Urothelium cell line (cell line): ENCODE measurements at regions not wholly inside any gene's neighbourhood (a gene's known extent, or its start where the extent isn't known, plus 50 kb on each side); places are given as distances from the start of the nearest gene placed in this dataset.
"Not testable (repeated sequence)": the region's sequence is repeated elsewhere in the genome, so short reads cannot be mapped to it uniquely, and the experiment has no call there.

Experiments
- DNase-seq: peaks from one replicate; pipeline ENCODE4 v3.0.0; 2011; ENCODE audit warnings: low spot score, mixed read lengths
- FAIRE-seq: peaks from 2 replicates; lab custom pipeline; 2011; peaks lifted over from hg19 to GRCh38; lab: Jason Lieb, UNC

- DNase-seq (no peak), FAIRE-seq (no peak)
These were observed 782.8 kb downstream of the BCL11A start for GRCh38 chr2:59770651-59771050.

DNA sequence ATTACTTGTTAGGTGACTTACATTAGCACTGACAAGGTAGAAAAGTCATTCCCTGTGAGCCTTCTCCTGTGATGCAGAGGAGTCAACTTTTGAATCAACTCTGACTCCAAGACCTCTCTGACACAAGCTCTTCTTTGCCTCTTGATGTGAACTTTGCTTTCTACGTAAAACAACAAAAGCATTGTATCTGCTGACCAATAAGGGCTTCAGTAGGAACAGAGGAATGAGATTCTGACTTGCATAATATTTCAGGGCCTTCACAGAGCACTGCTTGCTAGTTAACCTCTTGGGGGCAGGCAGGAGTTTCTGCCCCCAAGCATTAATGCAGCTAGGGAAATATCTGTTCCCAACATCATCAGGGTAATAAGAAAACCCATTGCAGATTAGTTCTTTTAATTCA, 791.5 kb downstream of the BCL11A start:
- DNase-seq (no peak), FAIRE-seq (no peak)

DNA sequence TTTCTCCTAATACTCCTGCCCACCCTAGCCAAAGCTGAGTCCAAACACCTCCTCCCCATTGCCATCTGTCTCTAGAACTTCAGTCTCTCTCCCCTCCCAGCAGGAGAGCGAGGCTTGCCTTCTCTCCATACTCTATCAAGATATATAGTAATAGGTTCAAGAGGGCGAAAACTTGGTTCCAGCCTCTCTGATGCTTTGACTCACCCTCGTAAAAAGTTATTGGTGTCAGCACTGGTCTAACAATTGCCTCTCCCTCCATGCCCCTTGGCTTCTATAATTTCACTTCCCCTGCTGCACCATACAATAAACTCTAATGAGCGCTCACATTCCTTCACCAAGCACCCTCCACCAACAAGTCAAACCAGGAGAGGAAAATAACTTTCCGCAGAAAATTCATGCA, 797.3 kb downstream of the BCL11A start:
- DNase-seq, result no peak
- no peak for FAIRE-seq

- FAIRE-seq, result no peak
- DNase-seq, result no peak
These were observed 799.3 kb downstream of the BCL11A start for GRCh38 chr2:59754011-59754735.

- DNase-seq, result no peak
- FAIRE-seq, result no peak
These were observed 800.9 kb downstream of the BCL11A start for GRCh38 chr2:59752512-59752911.

- DNase-seq (no peak), FAIRE-seq (no peak)
These were observed 801.4 kb downstream of the BCL11A start for GRCh38 chr2:59752071-59752470.

- not testable (repeated sequence) for DNase-seq, FAIRE-seq
These were observed 802.2 kb downstream of the BCL11A start for GRCh38 chr2:59751214-59751613.

DNA sequence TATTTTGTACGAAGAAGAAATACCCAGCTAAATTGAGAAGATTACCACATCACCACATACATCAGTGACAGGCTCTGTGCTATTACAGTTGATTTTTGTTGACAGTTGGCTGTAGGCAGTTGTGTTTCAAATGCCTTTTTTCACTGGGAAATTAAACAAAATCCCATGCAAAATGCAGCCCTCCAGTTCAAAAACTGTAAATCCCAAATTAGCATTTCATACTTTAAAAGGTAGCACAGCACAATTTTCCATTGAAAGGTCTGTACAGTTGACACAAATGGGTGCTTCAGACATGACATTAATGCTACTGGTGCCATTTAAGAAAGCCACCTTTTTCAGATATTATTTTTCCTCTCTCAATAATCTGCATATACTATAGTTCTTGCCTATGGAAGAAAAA, 807.2 kb downstream of the BCL11A start:
- FAIRE-seq (no peak), DNase-seq (no peak)

- FAIRE-seq (no peak), DNase-seq (no peak)
These were observed 808.4 kb downstream of the BCL11A start for GRCh38 chr2:59745085-59745484.

DNA sequence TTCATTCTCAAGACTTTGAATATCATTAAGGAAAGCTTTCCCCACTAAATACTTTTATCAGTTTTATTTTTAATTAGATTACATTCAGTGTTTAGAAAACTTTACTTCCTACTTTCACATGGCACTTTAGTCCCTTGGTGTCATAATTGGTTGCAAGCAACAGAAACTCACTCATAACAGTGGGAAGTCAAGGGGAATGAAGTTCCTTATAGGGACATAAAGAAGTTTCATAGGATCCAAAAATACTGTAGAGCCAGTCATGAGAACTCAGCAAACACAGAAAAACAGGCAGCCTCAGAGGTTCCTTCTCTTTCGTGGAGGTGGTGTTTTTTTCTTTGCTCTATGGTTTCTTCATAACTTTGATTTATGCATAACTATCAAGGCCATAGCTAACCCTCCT, 809.0 kb downstream of the BCL11A start:
- DNase-seq (no peak), FAIRE-seq (no peak)

DNA sequence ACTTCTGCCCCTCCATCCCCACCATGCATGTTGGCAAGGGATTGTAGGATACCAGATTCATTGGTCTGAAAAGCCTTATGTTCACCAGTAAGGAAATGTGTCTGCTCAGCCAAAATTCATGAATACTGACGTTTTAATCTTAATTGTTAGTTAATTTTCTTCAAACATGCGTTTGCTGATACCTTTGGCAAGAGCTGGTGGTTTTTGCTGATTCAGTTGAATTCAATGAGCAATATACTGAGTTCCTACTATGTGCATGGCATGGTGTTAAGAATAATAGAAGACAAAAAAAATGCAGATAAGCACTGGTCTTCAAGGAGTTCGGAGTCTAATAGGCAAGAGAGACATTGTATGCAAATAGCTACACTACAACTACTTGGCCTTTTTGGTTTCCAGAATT, 811.6 kb downstream of the BCL11A start:
- DNase-seq (no peak), FAIRE-seq (no peak)

GRCh38 chr2:59739166-59739565, 814.3 kb downstream of the BCL11A start:
- FAIRE-seq, result no peak
- DNase-seq, result no peak

DNA sequence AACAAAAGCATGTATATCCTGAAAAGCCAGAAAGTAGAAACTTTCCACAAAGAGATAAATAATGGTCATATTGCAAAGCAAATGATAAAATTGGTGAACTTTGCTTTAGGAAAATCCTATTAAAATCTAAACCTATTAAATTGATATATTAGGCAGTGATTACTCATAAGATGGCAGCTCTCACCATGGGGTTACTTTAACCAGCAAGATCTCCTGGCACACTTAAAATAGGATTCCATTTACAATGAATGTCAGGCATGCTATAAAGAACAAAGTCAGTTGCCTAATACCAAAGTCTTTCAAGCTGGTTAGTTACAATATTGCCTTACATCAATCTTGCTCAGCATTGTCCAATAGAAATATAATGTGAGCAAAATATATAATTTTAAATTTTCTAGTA, 816.2 kb downstream of the BCL11A start:
- no peak for DNase-seq
- FAIRE-seq, result no peak

DNA sequence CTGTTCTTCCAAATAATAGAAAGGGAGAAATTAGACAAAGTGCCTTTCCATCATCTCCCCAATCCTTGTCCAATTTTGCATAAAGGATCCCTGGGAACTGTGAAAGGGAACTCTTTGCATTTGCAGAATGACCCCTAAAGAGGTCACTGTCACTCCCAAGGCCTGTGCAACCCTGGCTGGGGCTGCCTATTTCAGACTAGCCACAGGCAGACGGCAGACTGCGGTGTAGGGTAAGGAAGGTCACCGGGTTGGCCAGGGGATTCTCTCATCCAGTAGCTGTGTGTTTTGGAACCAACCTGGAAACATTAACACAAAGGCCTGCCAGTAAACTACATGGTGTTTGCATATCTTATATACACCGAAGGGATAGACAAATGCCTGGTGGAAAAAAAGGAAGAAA, 818.7 kb downstream of the BCL11A start:
- FAIRE-seq, result no peak
- no peak for DNase-seq

GRCh38 chr2:59733970-59734369, 819.5 kb downstream of the BCL11A start:
- FAIRE-seq, result no peak
- no peak for DNase-seq

DNA sequence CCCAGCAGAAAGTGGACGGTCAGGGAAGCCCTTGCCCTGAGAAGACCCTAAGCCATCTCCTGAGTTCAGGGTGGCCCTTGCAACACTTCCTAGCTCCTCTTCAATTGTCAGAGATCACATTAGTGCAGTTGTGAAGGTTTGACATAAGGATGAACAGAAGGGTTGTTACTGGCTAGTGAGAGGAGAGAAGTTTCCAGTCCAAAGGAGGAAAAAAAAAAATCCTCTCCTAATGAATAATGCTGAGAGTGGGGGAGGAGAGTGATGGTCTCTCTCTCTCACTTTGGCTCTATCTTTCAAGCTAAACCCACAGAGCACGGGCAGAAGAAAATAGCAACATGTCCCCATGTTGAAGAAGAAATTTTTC, 819.9 kb downstream of the BCL11A start:
- DNase-seq (no peak), FAIRE-seq (no peak)

DNA sequence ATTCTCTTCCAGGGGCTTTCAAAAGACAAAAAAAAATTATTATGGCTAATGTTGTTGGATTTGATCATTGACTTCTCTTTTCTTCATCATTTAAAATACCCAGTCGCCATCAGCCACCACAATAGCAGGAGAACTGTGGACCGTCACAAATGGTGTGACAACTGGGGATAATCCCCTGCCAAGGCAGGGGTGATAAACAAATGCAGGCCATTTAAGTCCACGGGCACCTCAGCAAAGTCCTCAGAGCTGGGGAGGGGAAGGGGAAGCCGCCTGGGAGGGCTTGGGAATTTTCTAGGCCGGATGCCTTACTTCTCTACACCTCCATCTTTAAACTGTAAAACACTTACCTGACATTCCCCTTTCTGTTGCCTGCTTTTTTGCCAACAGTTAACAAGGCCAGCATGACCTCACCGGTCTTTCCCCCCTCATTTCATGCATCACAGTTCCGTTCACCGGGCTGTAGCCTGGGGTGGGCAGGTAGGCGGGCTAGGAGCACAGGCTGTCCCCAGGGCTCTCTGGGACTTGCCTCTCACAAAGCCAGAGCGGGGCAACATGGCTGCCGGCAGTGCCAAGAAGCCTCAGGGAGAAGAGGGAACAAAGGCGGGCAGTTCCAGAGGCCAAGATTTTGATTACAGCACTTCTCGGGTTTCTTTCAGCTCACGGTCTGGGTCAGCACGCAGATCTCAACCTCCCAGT, 820.4 kb downstream of the BCL11A start:
- DNase-seq (no peak), FAIRE-seq (no peak)

- no peak for FAIRE-seq
- DNase-seq, result no peak
These were observed 826.3 kb downstream of the BCL11A start for GRCh38 chr2:59727121-59727590.

GRCh38 chr2:59726228-59727120, 827.0 kb downstream of the BCL11A start:
- no peak for DNase-seq
- FAIRE-seq, result no peak

- DNase-seq (no peak), FAIRE-seq (no peak)
These were observed 828.7 kb downstream of the BCL11A start for GRCh38 chr2:59724746-59725145.

- no peak for FAIRE-seq
- DNase-seq, result no peak
These were observed 833.1 kb downstream of the BCL11A start for GRCh38 chr2:59720296-59720866.
